ENCODE measurements at regions not wholly inside any gene's neighbourhood (a gene's known extent, or its start where the extent isn't known, plus 50 kb on each side); places are given as distances from the start of the nearest gene placed in this dataset.

DNA sequence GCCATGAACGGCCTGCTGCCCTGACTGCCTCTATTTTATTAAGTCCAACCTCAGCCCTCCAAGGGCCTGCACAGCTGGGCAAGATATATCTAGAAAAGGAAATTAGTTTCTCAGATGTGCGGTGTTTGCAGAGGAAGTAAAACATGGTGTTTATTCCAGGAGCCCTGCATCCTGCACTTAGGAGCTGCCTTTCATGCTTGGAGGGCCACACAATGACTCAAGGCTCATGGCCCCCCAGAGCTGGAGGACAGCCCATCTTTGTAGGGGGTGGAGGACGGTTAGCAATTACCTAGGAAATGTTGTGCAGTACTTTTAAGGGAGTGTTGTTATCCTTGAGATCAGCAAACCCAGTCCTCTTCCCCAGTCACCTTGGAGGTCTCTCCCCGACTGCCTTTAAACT, 80.5 kb downstream of the COPRS start:
- TF ChIP-seq, protein P1, sequence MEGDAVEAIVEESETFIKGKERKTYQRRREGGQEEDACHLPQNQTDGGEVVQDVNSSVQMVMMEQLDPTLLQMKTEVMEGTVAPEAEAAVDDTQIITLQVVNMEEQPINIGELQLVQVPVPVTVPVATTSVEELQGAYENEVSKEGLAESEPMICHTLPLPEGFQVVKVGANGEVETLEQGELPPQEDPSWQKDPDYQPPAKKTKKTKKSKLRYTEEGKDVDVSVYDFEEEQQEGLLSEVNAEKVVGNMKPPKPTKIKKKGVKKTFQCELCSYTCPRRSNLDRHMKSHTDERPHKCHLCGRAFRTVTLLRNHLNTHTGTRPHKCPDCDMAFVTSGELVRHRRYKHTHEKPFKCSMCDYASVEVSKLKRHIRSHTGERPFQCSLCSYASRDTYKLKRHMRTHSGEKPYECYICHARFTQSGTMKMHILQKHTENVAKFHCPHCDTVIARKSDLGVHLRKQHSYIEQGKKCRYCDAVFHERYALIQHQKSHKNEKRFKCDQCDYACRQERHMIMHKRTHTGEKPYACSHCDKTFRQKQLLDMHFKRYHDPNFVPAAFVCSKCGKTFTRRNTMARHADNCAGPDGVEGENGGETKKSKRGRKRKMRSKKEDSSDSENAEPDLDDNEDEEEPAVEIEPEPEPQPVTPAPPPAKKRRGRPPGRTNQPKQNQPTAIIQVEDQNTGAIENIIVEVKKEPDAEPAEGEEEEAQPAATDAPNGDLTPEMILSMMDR (IDR thresholded peaks at IDR 0.05) = no peak
- TF ChIP-seq PREB (CRISPR knock-in tag; IDR thresholded peaks at IDR 0.05; ENCODE audit: borderline replicate concordance) (no peak), NFYB (CRISPR knock-in tag; conservative IDR thresholded peaks at IDR 0.05; ENCODE audit: low read depth) (no peak), NFE2L1 (CRISPR knock-in tag; IDR thresholded peaks at IDR 0.05) (no peak)
- TF ChIP-seq, protein P2, sequence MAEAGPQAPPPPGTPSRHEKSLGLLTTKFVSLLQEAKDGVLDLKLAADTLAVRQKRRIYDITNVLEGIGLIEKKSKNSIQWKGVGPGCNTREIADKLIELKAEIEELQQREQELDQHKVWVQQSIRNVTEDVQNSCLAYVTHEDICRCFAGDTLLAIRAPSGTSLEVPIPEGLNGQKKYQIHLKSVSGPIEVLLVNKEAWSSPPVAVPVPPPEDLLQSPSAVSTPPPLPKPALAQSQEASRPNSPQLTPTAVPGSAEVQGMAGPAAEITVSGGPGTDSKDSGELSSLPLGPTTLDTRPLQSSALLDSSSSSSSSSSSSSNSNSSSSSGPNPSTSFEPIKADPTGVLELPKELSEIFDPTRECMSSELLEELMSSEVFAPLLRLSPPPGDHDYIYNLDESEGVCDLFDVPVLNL (CRISPR knock-in tag; IDR thresholded peaks at IDR 0.05; ENCODE audit: borderline replicate concordance, low read depth) = no peak

Measured in WTC11 (cell line).